Muscle layer of colon (tissue), 2 donors: ENCODE measurements at regions not wholly inside any gene's neighbourhood (a gene's known extent, or its start where the extent isn't known, plus 50 kb on each side); places are given as distances from the start of the nearest gene placed in this dataset.

Experiments
- H3K27ac ChIP-seq: one replicate; pipeline ENCODE4 v1.7.0; 2013; ENCODE audit warnings: low read depth, mild to moderate bottlenecking, low read length, moderate library complexity
- H3K27me3 ChIP-seq, 2 donors: one replicate each; pipeline ENCODE4 v1.7.0; 2013; ENCODE audit warnings: low read length in 2 of 2, mild to moderate bottlenecking in 2 of 2; ENCODE audit not compliant: insufficient read depth in 2 of 2, control insufficient read depth in 1 of 2
- H3K36me3 ChIP-seq: one replicate; pipeline ENCODE4 v1.7.0; 2013; ENCODE audit warnings: mild to moderate bottlenecking, low read length; ENCODE audit not compliant: insufficient read depth
- H3K4me1 ChIP-seq: one replicate; pipeline ENCODE4 v1.7.0; 2013; ENCODE audit warnings: mild to moderate bottlenecking, low read length; ENCODE audit not compliant: insufficient read depth
- H3K4me3 ChIP-seq, 2 donors: one replicate each; pipeline ENCODE4 v1.7.0; 2013; ENCODE audit warnings: low read length in 2 of 2, low read depth in 1 of 2, mild to moderate bottlenecking in 1 of 2, moderate library complexity in 1 of 2
- H3K9ac ChIP-seq: one replicate; pipeline ENCODE4 v1.7.0; 2013; ENCODE audit warnings: low read length
- H3K9me3 ChIP-seq: one replicate; pipeline ENCODE4 v1.7.0; 2013; ENCODE audit warnings: mild to moderate bottlenecking, low read length
- donor health status: abdominal sarcoma.
- donor health status: Adenocarcinoma of cecum.

DNA sequence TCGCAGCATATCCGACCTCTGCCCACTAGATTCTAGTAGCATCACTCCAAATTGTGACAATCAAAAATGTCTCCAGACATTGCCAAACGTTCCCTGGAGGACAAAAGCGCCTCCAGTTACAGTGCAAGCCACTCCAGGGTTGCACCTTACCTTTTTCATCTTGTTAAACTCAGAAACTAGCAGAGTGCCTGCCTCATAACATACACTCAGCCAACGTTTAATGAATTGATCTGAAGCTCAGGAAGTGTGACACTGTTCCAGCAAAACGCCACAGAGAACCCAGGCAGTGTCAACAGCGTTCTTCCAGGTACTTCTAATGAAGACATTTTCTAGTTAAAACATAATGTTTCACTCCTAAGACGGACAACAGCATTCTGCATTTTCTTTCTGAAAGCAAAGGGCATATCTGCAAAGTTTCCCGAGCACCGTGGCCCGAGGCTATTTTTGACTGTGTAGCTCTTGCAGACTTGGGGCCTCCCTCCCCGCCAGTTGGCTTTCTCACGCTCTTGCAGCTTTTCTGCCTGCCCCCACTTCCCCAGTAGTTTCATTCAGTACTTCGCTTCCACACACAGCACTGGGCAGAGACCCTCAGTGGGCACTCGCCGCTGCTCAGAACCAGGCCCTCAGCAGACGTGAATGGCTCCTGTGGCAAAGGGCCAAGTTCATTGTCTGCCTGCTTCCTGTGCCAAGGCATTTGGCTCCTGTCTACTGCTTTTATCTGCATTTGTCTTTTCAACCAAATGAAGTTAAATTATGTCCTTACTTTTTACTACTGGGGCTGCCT lies 133.4 kb upstream of the TTC29 start:
- Histone ChIP-seq H3K36me3 (no peaks in the 10 kb centered on the region), H3K27me3 (no peaks in the 10 kb centered on the region), H3K9me3 (no peaks in the 10 kb centered on the region), H3K4me1 (peaks cover 3% of the 10 kb centered on the region), H3K27ac (no peak overlapping the region), H3K9ac (no peak overlapping the region), H3K4me3 (peak overlapping the region in 1 of 2 donors; percentile 48)

DNA sequence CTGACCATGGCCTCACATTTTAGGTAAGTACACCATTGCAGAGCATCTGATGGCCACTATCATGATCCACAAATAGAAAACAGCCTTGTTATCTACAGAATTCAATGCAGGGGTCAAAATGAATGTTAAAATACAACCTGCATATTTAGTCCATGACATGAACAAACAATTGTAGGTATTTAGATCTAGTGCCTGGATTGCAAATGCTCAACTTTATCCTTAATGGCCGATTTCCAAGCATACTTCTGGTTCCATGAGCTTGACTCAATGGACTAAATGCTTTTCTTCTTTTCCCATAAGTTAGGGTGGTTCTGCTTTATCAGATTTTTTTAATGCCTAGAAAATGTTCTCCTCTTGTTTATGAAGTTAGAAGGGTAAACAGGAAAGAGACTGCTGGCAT lies 139.2 kb upstream of the TTC29 start:
- Histone ChIP-seq H3K4me3 (no peak overlapping the region), H3K36me3 (no peaks in the 10 kb centered on the region), H3K4me1 (no peaks in the 10 kb centered on the region), H3K9ac (no peak overlapping the region), H3K27ac (no peak overlapping the region), H3K9me3 (no peaks in the 10 kb centered on the region), H3K27me3 (no peaks in the 10 kb centered on the region)

DNA sequence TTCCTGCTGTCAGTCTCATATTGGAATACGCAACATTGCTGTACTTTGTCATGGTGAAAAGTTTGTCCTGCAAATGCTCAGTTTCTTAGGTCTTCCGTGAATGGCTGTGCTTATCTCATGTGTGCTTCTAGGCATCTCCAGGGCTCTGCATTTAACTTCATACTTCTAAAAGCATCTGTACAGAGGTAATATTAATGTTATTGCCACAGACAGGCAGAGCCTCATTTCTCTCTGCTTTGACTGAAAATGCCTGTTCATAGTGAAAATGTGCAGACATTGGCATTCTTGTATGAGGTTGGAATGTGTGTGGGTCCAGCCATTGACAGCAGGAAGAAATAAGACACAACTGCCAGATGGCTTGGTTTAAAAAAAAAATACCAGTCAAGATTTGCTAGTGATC lies 140.1 kb upstream of the TTC29 start:
- H3K9me3 ChIP-seq, result no peaks in the 10 kb centered on the region
- H3K36me3 ChIP-seq, result no peaks in the 10 kb centered on the region
- no peak overlapping the region for H3K9ac ChIP-seq
- no peaks in the 10 kb centered on the region for H3K4me1 ChIP-seq
- no peak overlapping the region for H3K4me3 ChIP-seq
- no peak overlapping the region for H3K27ac ChIP-seq
- H3K27me3 ChIP-seq, result no peaks in the 10 kb centered on the region

DNA sequence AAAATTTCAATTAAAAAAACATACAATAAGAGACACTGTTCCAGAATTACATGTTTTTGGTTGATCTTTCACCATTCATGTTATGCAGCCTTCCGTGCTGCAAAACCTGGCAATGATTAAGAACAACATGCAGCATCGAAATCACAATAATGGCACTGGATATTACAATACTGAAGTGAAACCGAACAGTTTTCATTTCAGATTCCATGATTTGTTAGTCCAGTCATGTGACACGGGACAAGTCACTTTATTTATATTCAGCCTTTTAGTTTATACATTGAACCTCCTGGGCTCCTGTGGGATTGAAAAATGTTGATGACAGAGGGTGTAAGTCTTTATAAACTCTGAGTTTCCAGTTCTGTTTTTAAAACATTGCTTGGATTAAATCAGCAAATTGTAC lies 142.5 kb upstream of the TTC29 start:
- H3K9ac ChIP-seq, result no peak overlapping the region
- H3K27me3 ChIP-seq, result no peaks in the 10 kb centered on the region
- no peak overlapping the region for H3K4me3 ChIP-seq
- no peaks in the 10 kb centered on the region for H3K36me3 ChIP-seq
- H3K4me1 ChIP-seq, result no peaks in the 10 kb centered on the region
- no peak overlapping the region for H3K27ac ChIP-seq
- no peaks in the 10 kb centered on the region for H3K9me3 ChIP-seq

DNA sequence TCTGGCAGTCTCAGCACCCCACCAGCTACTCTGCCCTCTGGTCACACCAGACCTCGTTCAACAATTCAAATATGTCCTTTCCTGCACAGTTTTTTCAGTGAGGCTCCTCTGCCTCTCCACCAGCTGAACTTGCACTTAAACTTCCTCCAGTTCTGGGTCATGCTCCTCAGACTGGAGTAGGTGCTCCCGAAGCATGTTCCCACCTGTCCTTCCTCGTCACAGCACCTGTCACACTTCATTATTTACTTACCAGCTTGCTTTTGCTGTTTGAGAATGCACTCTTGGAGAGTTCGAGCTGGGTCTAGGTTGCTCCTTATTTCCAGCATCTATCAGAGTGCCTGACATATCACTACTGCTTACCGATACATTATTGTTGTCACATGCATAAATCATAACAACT lies 144.8 kb upstream of the TTC29 start:
- H3K27me3 ChIP-seq, result no peaks in the 10 kb centered on the region
- no peak overlapping the region for H3K27ac ChIP-seq
- no peaks in the 10 kb centered on the region for H3K36me3 ChIP-seq
- no peak overlapping the region for H3K9ac ChIP-seq
- no peak overlapping the region for H3K4me3 ChIP-seq
- H3K9me3 ChIP-seq, result no peaks in the 10 kb centered on the region
- H3K4me1 ChIP-seq, result no peaks in the 10 kb centered on the region

DNA sequence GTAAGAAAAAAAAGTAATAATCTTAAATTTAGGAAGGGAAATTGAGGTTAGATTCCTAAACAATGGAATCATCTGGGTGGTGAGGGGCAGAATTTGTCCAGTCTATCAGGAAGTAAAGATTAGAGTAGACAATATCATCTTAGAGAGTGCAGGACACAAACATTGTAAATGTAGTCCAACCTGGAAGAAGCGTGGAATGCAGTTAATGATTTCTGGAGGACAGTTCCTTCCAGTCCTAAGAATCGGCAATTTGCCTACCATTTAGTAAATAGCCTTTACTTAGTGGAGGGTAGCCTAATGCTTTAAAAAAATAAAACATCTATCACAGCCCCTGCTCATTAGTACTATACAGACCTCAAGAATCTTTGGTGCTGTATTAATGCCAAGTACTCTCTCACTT lies 147.5 kb upstream of the TTC29 start:
- Histone ChIP-seq H3K36me3 (no peaks in the 10 kb centered on the region), H3K9me3 (no peaks in the 10 kb centered on the region), H3K9ac (no peak overlapping the region), H3K4me3 (no peak overlapping the region), H3K27ac (no peak overlapping the region), H3K4me1 (no peaks in the 10 kb centered on the region), H3K27me3 (no peaks in the 10 kb centered on the region)

DNA sequence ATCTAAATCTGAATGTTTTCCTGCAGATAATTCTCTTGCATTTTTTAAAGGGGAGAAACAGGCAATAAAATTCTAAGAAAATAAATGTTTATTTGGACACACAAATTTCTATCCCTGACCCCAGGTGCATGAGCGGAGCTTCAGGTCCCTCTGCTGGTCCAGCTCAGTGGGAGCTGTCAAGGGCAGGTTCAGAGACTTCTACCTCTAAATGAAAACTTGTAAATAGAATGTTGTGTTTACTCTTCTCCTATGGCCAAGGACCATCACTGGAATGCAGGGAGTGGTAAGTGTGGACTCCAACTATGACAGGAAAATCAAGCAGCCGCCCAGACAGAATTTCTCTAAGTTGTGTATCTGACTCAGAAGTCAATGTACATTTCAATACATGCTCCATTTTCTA lies 148.6 kb upstream of the TTC29 start:
- Histone ChIP-seq H3K27ac (no peak overlapping the region), H3K4me1 (no peaks in the 10 kb centered on the region), H3K4me3 (no peak overlapping the region), H3K9me3 (no peaks in the 10 kb centered on the region), H3K36me3 (no peaks in the 10 kb centered on the region), H3K27me3 (no peaks in the 10 kb centered on the region), H3K9ac (no peak overlapping the region)

DNA sequence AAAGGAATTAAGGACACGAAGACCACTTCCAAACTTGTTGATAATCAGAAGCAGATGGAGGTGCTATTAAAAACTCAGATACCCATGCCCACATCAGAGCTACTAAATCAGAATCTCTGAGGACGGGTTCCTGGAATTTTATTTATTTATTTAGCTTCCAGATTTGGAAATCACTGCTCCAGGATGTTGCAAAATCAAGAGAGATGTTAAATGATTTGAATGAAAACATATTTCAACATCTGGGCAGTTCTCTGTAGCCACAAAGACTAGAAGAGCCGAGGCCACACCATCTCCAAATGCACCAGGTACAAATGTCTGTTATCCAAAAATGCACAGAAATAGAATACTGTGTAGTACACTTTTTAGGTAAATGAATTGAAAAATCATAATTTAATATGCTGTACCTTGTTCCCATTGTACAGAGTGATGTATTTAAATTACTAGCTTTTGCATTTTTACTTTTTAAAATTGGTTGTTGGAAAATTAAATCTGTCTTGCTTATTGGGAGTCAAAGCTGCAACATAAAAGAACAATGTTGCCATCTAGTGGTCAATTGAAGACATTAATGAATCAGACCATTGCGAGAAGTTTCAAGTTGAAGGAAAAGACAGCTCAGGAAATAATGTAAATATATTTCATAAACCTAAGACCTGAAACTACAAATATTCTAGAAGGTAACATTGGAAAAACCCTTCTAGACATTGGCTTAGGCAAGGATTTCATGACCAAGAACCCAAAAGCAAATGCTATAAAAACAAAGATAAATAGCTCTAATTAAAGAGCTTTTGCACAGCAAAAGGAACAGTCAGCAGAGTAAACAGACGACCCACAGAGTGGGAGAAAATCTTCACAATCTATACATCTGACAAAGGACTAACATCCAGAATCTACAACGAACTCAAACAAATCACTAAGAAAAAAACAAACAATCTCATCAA lies 151.3 kb upstream of the TTC29 start:
- Histone ChIP-seq H3K4me3 (no peak overlapping the region), H3K9ac (no peak overlapping the region), H3K36me3 (no peaks in the 10 kb centered on the region), H3K27me3 (no peaks in the 10 kb centered on the region), H3K4me1 (no peaks in the 10 kb centered on the region), H3K9me3 (no peaks in the 10 kb centered on the region), H3K27ac (no peak overlapping the region)

DNA sequence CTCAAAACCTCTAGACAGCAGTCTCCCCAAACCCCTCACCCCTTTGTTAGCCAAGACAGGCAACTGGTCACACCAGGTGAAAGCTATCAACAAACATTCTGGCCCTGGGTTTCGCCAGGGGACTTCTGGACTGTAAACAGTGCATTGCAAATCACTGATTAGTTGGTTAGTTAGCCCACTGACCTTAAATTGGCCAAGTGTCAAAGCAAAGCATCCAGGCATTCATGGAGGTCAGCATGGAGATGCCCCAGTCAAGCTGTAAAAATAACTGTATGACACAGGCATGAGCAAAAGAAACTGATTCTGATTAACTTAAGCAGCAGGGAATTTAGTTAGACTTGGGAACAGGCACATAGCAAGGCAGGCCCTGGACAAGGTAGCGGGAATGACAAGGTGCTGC lies 156.0 kb upstream of the TTC29 start:
- H3K9ac ChIP-seq, result no peak overlapping the region
- no peaks in the 10 kb centered on the region for H3K9me3 ChIP-seq
- no peaks in the 10 kb centered on the region for H3K4me1 ChIP-seq
- no peaks in the 10 kb centered on the region for H3K27me3 ChIP-seq
- no peaks in the 10 kb centered on the region for H3K36me3 ChIP-seq
- no peak overlapping the region for H3K4me3 ChIP-seq
- no peak overlapping the region for H3K27ac ChIP-seq

DNA sequence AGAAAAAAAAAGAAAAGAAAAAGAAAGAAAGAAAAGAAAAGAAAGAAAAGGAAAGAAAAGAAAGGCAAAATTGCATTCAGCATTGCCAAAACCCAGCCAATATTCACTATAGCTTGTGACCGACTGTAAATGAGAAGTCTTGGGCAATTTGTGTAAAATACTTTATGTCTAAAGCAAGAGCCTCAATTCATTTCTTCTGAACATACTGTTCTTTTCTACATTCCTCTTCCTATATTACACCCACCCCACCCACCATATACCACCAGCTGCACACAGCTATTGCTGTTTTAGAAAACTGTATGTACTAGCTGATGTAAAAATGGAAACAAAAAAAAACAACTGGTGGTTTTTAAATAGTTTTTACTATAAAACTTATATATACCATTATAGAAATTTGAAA lies 156.9 kb upstream of the TTC29 start:
- no peaks in the 10 kb centered on the region for H3K36me3 ChIP-seq
- no peaks in the 10 kb centered on the region for H3K9me3 ChIP-seq
- H3K4me1 ChIP-seq, result no peaks in the 10 kb centered on the region
- H3K27ac ChIP-seq, result no peak overlapping the region
- no peaks in the 10 kb centered on the region for H3K27me3 ChIP-seq
- no peak overlapping the region for H3K4me3 ChIP-seq
- H3K9ac ChIP-seq, result no peak overlapping the region

DNA sequence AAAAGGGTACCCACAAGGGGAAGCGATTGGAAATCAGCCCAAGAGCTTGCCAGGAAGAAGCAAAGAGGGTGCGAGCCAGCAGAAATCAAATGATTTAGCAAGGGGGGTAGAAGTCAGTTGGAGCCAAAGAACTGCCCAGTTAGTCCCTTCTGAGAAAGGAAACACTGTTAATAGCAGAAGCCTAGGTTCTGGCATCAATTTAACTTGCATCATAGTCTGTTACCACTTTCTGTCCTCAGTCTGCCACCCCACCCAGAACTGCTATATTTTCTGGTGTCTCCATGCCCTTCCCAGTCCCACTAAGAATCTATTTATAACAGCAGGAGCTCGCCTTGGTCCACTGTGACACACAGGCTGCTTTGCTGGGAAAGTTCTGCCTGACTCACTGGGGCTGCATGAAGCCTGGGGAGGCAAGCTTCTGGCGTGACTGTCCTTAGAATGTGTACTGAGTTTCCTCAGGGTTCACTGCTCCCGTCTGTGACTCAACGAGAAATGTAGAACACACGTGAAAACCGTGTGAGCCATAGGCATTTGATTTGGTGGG lies 157.8 kb upstream of the TTC29 start:
- Histone ChIP-seq H3K4me1 (no peaks in the 10 kb centered on the region), H3K27me3 (no peaks in the 10 kb centered on the region), H3K4me3 (no peak overlapping the region), H3K36me3 (no peaks in the 10 kb centered on the region), H3K27ac (no peak overlapping the region), H3K9ac (no peak overlapping the region), H3K9me3 (no peaks in the 10 kb centered on the region)
